HEK293T (cell line): ENCODE measurements at regions not wholly inside any gene's neighbourhood (a gene's known extent, or its start where the extent isn't known, plus 50 kb on each side); places are given as distances from the start of the nearest gene placed in this dataset.

Source experiments
- ARNT ChIP-seq: fragments of 450-650 bp; IDR thresholded peaks from 2 replicates; pipeline ENCODE4 v1.6.1; 2017; ENCODE audit warnings: mild to moderate bottlenecking
- BHLHE40 ChIP-seq: fragments of 450-650 bp; IDR thresholded peaks from 2 replicates; pipeline ENCODE4 v1.6.1; 2016; ENCODE audit warnings: mild to moderate bottlenecking, moderate library complexity, borderline replicate concordance

DNA sequence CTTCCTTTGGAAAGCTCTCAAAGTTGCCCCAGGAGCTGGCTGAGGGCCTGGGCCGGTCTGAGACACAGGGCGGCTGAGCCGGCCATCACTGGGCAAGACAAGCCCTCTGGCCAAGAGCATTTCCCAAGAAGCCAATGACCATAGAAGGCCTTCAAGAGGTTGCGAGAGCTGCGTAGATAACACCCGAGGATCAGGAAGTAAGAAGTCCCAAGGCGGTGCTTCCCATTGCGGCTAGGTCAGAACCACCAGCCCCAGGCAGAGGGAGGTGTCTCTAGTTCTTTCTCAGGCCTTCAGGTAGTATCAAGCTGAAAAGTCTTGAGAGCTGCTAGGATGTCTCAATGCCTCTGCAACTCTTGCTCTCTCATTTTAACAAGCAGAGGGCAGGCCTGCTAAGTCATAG is 54.0 kb upstream of the C5orf58 start:
- TF ChIP-seq ARNT (no peak), BHLHE40 (no peak)
